ENCODE measurements at regions not wholly inside any gene's neighbourhood (a gene's known extent, or its start where the extent isn't known, plus 50 kb on each side); places are given as distances from the start of the nearest gene placed in this dataset.

DNA sequence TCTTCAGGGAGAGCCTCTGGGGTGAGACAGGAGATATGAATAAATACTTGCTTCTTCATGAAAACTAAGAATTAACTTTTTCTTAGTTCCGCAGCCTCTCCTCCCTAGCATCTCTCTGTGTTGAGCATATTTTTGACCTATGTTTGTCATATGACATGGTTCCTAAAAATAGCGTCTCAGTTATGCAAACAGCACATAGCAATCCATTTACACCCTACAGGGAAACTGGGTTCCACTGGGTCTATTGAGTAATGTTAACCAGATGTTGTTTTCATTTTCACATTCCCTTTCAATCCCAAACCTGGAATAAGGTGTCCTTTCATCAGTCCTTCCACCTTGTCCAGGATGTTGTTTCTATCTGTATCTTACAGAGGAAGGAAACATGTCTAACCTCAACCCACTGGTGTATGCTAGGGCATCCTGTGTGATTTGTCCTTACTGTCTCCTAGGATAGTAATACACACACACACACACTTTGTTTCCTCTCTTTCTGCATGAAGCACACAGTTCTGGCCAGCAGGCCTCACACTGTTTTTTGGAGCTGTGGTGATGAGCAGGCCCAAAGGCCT, 1543.5 kb downstream of the AACS start:
- DNase-seq (ENCODE audit: low read depth in 1 of 2, low spot score in 1 of 2), result no peak

- no peak for DNase-seq (ENCODE audit: low read depth in 1 of 2, low spot score in 1 of 2)
Measured at GRCh38 chr12:126616441-126616840, 1551.2 kb downstream of the AACS start.

DNA sequence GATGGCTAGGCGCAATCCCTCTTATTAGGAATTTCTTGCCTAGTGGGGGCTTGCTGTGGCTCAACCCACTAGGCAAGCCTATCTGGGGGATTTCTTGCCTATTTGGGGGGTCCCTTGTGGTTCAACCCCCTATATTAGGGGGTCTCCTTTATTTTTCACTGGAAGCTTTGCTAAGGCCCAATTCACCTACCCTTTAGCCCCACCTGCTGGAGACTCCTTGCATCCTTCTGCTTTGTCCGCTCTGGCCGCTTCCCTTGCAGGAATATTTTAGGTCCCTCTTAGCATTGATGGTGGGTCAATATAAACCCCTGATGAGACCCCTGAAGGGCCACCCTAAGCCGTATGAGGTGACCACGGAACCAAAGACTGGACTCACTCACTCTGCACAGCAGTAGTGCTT, 1552.1 kb downstream of the AACS start:
- DNase-seq (ENCODE audit: low read depth in 1 of 2, low spot score in 1 of 2), result no peak

GRCh38 chr12:126627596-126627995, 1562.4 kb downstream of the AACS start:
- DNase-seq (ENCODE audit: low read depth in 1 of 2, low spot score in 1 of 2), result no peak

DNA sequence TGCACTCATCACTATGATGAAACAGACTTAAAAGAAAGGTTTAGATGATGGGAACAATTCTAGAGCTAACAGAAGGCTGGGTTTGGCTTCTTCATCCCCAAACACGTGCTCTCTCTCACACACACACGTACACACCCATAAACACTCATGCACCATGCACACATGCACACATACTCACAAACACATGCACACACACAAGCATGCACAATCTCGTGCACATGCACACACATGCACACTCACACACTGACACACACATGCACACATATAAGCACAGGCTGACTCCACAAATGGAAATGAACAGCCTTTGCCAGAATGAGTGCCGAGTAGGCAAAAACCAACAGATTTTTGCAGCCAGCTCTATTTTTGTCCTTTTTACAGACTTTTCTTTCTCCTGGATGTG, 1571.6 kb downstream of the AACS start:
- no peak for DNase-seq (ENCODE audit: low read depth in 1 of 2, low spot score in 1 of 2)

DNA sequence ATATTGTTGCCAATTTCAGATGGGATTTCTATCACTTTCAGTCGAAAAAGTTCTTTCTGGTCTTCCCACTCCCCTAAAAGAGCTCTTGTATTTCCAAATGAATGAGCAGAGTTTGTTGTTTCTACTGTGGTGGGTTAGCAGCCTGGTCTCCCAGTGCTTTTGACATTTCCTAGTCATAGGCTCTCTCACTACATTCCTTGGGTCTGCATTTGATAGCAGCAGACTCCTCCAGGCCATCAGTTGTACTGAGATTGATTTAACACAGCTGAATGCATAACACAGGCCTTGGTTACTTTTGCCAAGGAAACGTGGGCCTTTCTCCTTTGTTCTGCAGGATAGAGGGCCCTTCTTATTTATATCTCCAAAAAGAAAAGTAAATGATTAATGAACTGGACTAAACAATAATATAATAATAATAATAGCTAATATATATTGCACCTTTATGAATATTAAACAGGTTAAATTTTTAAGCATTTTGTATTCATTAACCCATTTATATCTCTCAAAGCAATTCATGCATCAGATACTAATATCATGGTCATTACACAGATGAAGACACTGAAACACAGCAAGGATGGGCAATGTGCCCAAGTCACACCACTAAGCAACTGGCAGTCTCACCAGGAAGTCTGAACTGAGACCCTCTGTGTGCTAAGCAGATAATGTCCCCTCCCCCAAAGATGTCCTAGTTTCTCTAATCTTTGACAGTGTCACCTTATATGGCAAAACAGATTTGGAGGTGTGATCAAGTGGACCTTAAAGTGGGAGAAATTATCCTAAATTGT, 1579.2 kb downstream of the AACS start:
- DNase-seq (ENCODE audit: low read depth in 1 of 2, low spot score in 1 of 2), result no peak

- no peak for DNase-seq (ENCODE audit: low read depth in 1 of 2, low spot score in 1 of 2)
Measured at GRCh38 chr12:126648074-126648473, 1582.8 kb downstream of the AACS start.

DNA sequence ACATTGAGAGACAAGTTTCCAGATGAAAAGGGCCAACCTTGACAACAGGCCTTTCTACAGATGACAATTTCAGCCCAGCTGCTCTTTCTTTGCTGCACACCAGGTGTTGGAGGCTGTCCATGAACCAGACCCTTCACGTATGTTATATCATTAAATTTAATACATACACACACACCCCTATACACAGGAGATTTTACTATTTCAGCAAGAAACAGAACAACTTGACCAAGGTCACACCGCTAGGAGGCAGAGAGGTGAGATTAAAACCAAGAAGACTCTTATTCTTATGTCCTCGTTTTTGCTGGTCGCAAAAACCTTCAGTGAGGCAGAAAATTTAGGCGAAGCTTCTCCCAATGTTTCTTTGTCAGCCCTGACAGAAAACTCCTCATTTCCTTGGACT, 1585.9 kb downstream of the AACS start:
- no peak for DNase-seq (ENCODE audit: low read depth in 1 of 2, low spot score in 1 of 2)

GRCh38 chr12:126663304-126664094, 1598.3 kb downstream of the AACS start:
- no peak for DNase-seq (ENCODE audit: low read depth in 1 of 2, low spot score in 1 of 2)

DNA sequence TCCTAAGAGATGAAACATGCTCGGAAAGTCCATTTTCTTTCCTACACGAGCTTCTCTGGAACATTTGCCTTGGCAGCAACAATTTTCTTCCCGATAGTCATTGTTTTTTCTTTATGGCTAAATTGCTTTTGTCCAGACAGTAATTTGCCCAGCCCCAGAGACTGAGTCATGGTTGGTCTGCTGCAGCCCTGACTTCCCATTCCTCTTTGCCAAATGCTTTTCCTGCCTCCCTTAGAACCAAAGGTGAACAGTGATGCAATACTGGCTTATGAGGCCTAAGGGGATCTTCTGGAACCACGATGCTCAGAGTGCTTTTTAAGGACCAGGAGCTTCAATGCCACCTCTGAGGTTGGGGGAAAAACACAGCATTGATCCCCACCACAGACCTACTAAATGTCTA, 1599.6 kb upstream of the TMEM132C start:
- DNase-seq (ENCODE audit: low read depth in 1 of 2, low spot score in 1 of 2), result no peak

DNA sequence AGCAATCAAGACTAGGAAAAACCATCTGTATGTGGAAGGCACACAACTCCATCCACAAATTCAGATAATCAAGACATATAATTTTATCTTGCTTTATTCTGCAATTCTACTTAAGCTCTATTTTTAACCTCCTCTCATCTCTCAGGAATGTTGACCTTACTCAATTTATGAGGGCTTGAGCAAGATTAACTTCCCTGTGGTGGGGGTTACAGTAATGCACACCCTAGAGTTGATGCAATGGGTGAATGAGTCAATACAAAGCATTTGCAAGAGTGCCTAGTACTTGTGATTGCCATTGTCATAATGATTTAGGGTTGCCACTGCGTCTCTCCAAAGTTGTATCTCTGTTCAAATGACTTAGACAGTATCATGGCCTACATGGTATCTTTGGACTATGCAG, 1598.4 kb upstream of the TMEM132C start:
- no peak for DNase-seq (ENCODE audit: low read depth in 1 of 2, low spot score in 1 of 2)

DNA sequence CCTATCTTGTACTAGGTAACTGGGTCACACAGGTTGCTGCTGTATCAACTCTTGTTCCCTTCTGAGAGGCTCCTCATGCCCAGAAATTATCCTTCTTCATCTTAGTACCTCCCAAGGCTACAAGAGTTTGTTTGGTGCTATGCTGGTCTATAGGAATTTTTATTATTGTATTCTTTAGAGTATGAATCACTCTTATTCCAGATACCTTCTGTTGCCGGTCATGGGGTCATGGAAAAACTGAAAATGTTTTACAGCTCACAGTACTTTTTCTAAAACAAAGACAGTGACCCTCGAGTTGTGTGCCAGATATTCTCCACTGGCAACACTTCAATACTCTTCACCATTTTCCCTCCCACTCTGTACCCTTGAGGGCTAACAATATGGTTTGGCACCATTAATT, 1598.0 kb upstream of the TMEM132C start:
- DNase-seq (ENCODE audit: low read depth in 1 of 2, low spot score in 1 of 2), result no peak

- no peak for DNase-seq (ENCODE audit: low read depth in 1 of 2, low spot score in 1 of 2)
Measured at GRCh38 chr12:126676434-126676833, 1590.5 kb upstream of the TMEM132C start.

DNA sequence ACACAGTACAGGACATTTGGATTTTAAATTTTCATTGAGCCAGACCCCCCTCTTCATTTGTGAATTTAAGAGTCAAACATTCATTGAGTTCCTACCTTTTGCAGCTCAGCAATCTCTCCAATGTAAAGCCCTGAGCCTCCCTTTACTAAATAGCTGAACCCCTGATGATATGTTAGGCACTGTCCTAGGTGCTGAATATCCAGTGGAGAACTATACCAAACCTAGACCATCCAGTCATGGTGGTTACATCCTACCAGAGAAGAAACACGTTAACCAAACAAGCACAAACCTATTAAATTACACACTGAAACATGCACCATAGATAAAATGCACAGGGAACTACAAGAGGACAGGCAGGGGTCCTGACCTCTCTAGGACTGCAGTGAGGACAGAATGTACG, 1585.3 kb upstream of the TMEM132C start:
- no peak for DNase-seq (ENCODE audit: low read depth in 1 of 2, low spot score in 1 of 2)

DNA sequence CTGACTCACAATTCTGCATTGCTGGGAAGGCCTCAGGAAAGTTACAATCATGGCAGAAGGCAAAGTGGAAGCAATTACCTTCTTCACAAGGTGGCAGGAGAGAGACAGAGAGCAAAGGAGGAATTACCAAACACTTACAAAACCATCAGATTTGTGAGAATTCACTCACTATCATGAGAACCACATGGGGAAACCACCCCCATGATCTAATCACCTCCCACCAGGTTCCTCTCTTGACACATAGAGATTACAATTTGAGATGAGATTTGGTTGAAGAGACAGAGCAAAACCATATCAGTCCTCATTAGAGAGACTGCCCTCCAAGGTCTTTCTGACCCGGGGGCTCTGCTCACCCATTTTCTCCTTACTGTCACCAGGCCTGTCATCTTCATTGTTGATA, 1582.3 kb upstream of the TMEM132C start:
- DNase-seq (ENCODE audit: low read depth in 1 of 2, low spot score in 1 of 2), result no peak

DNA sequence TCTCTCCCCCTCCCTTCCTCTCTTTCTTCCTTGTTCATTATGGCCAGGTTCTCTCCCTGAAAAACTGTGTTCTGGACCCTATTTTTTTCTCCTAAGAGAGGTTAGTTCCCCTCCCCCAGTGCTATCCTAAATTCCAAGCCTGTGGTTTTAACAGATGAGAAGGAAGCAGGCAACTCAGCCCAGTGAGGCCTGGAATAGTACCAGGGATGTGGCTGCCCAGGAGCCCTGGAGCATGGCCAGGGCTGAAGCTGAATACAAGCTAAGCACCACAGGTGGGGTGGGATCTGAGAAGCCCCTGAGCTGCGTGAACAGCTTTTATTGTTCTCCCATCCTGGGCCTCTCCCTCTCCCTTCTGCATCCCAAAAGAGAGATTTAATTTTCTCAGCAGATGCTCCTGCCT, 1581.3 kb upstream of the TMEM132C start:
- DNase-seq (ENCODE audit: low read depth in 1 of 2, low spot score in 1 of 2), result no peak

DNA sequence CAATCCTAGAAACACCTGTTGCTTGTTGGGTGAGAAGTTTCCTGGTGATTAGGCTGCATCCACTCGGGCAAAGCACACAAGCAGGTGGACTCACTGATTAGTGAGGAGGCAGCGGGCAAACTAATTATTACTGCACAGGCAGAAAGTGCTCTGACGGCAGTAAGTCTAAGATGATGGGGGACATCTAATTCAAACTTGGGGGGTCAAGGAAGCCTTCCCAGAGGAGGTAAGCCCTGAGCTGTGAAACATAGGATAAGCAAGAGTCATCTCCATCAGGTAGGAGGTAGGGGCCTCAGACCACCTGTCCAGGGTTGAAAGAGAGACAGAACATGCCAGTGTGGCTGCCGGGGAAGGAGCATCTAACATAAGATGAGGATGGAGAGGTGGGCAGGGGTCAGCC, 1578.4 kb upstream of the TMEM132C start:
- no peak for DNase-seq (ENCODE audit: low read depth in 1 of 2, low spot score in 1 of 2)

- no peak for DNase-seq (ENCODE audit: low read depth in 1 of 2, low spot score in 1 of 2)
Measured at GRCh38 chr12:126700096-126700495, 1566.9 kb upstream of the TMEM132C start.

- DNase-seq (ENCODE audit: low read depth in 1 of 2, low spot score in 1 of 2), result no peak
Measured at GRCh38 chr12:126704609-126705008, 1562.4 kb upstream of the TMEM132C start.

DNA sequence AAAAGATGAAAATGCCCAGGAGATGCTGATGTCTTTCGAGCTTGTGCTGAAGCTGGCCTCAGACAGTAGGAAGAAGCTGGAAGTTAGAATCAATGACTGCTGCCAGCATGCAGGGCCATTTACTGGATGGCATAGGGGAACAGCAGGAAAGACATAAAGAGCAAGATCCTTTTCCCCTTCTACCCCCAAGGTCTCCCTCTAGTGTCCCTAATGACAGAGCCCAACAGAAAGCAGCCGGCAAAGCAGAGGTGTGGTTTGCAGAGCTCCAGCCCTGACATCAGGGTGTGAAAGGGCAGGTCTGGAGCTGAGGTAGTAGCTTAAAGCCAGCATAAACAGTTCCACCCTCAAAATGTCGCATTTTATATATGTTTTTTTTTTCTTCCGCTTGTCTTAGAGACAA, 1560.7 kb upstream of the TMEM132C start:
- DNase-seq (ENCODE audit: low read depth in 1 of 2, low spot score in 1 of 2), result no peak

- DNase-seq (ENCODE audit: low read depth in 1 of 2, low spot score in 1 of 2), result no peak
Measured at GRCh38 chr12:126708492-126708896, 1558.5 kb upstream of the TMEM132C start.

- DNase-seq (ENCODE audit: low read depth in 1 of 2, low spot score in 1 of 2), result no peak
Measured at GRCh38 chr12:126718365-126718764, 1548.6 kb upstream of the TMEM132C start.
